CD14-positive monocyte (primary cell): ENCODE measurements at regions not wholly inside any gene's neighbourhood (a gene's known extent, or its start where the extent isn't known, plus 50 kb on each side); places are given as distances from the start of the nearest gene placed in this dataset.
A peak's percentile ranks its signal among the peaks of the same experiment; 100 is the strongest.

ENCODE experiments used
- DNase-seq, 3 donors: peaks; one replicate each; pipeline ENCODE4 v3.0.0-alpha.2; 2011 to 2022
- H2AFZ ChIP-seq: 2 replicates; pipeline ENCODE4 v1.6.0; 2012; ENCODE audit warnings: mild to moderate bottlenecking, low read depth, low read length, inconsistent platforms; ENCODE audit not compliant: insufficient read depth, poor library complexity, severe bottlenecking
- H3K27ac ChIP-seq, 2 donors: 1 replicate in 1 of 2; 2 replicates in 1 of 2; pipeline ENCODE4 v1.5.1; 2012 to 2013; ENCODE audit warnings: low read length in 2 of 2, control low read depth in 1 of 2, inconsistent platforms in 1 of 2, low read depth in 1 of 2, mild to moderate bottlenecking in 1 of 2
- H3K27me3 ChIP-seq, 2 donors: one replicate each; pipeline versions ENCODE4 v1.6.0 to v1.6.1; 2011 to 2013; ENCODE audit warnings: low read length in 2 of 2; ENCODE audit not compliant: control insufficient read depth in 2 of 2, insufficient read depth in 2 of 2
- H3K36me3 ChIP-seq, 2 donors: replicated peaks in 1 of 2; 1 replicate in 1 of 2; 2 replicates in 1 of 2; pipeline versions ENCODE4 v1.5.1 to v1.6.1; 2012 to 2013; ENCODE audit warnings: low read length in 2 of 2, control low read depth in 1 of 2, inconsistent platforms in 1 of 2, mild to moderate bottlenecking in 1 of 2; ENCODE audit not compliant: insufficient read depth in 2 of 2, control insufficient read depth in 1 of 2
- H3K4me1 ChIP-seq, 2 donors: 1 replicate in 1 of 2; 2 replicates in 1 of 2; pipeline versions ENCODE4 v1.5.1 to v1.6.1; 2012 to 2013; ENCODE audit warnings: low read length in 2 of 2, control low read depth in 1 of 2, inconsistent platforms in 1 of 2, mild to moderate bottlenecking in 1 of 2, moderate library complexity in 1 of 2; ENCODE audit not compliant: insufficient read depth in 2 of 2, control insufficient read depth in 1 of 2
- H3K4me2 ChIP-seq: replicated peaks from 2 replicates; pipeline ENCODE3; 2012; ENCODE audit warnings: low read length, moderate library complexity, mild to moderate bottlenecking; ENCODE audit not compliant: poor library complexity, severe bottlenecking; ENCODE audit errors: extremely low read depth
- H3K4me3 ChIP-seq, 3 experiments: fragments of 200-600 bp in 1 of 3; sonication (generic) in 1 of 3; replicated peaks in 1 of 3; 1 replicate in 2 of 3; 2 replicates in 1 of 3; pipeline ENCODE4 v1.5.1; 2011 to 2013; ENCODE audit warnings: low read length in 3 of 3, mild to moderate bottlenecking in 3 of 3, control low read depth in 2 of 3, low read depth in 2 of 3, inconsistent platforms in 1 of 3, moderate library complexity in 1 of 3
- H3K79me2 ChIP-seq: 2 replicates; pipeline ENCODE4 v1.6.0; 2012; ENCODE audit warnings: mild to moderate bottlenecking, control low read depth, inconsistent platforms, low read length, moderate library complexity; ENCODE audit not compliant: insufficient read depth
- H3K9ac ChIP-seq: 2 replicates; pipeline ENCODE4 v1.6.0; 2017; ENCODE audit warnings: low read length, mild to moderate bottlenecking; ENCODE audit not compliant: insufficient read depth, poor library complexity, severe bottlenecking
- H3K9me3 ChIP-seq, 2 donors: replicated peaks in 1 of 2; 1 replicate in 1 of 2; 2 replicates in 1 of 2; pipeline versions ENCODE4 v1.5.1 to v1.6.1; 2012 to 2013; ENCODE audit warnings: low read length in 2 of 2, control low read depth in 1 of 2; ENCODE audit not compliant: control insufficient read depth in 1 of 2, insufficient read depth in 1 of 2
- H4K20me1 ChIP-seq: 2 replicates; pipeline ENCODE4 v1.6.0; 2012; ENCODE audit warnings: mild to moderate bottlenecking, low read length, control low read depth, moderate library complexity; ENCODE audit not compliant: insufficient read depth
- H3K27ac Mint-ChIP-seq, 7 donors: one replicate each; pipeline ENCODE4 v1.8.0; 2020; ENCODE audit warnings: mild to moderate bottlenecking in 7 of 7, mixed read lengths in 7 of 7, moderate library complexity in 6 of 7, inconsistent platforms in 2 of 7
- H3K27me3 Mint-ChIP-seq, 3 donors: one replicate each; pipeline ENCODE4 v1.8.0; 2021 to 2022; ENCODE audit warnings: low read depth in 3 of 3, mild to moderate bottlenecking in 3 of 3, mixed read lengths in 3 of 3, moderate library complexity in 3 of 3, inconsistent platforms in 1 of 3
- H3K36me3 Mint-ChIP-seq, 2 donors: one replicate each; pipeline ENCODE4 v1.8.0; 2020; ENCODE audit warnings: mixed read lengths in 2 of 2, inconsistent platforms in 1 of 2, mild to moderate bottlenecking in 1 of 2
- H3K4me1 Mint-ChIP-seq: one replicate; pipeline ENCODE4 v1.8.0; 2020; ENCODE audit warnings: mild to moderate bottlenecking, mixed read lengths
- H3K4me3 Mint-ChIP-seq, 2 donors: one replicate each; pipeline ENCODE4 v1.8.0; 2020; ENCODE audit warnings: mild to moderate bottlenecking in 2 of 2, mixed read lengths in 2 of 2, moderate library complexity in 1 of 2
- H3K9me3 Mint-ChIP-seq, 7 donors: one replicate each; pipeline ENCODE4 v1.8.0; 2020 to 2022; ENCODE audit warnings: mixed read lengths in 7 of 7, mild to moderate bottlenecking in 6 of 7, moderate library complexity in 6 of 7, inconsistent platforms in 2 of 7
- CTCF ChIP-seq: fragments of 200-600 bp; IDR thresholded peaks from one replicate; pipeline ENCODE4 v1.8.0; 2022; ENCODE audit warnings: antibody characterized with exemption, mild to moderate bottlenecking
- WGBS: methylation state at CpG from one replicate; pipeline ENCODE4 v1.1.5; 2013; ENCODE audit warnings: missing lambda C conversion rate; ENCODE audit not compliant: insufficient coverage; 5-methylcytosine and 5-hydroxymethylcytosine counted together
- intact Hi-C, 2 donors: fragments of 100-400 bp; cut with micrococcal nuclease; formaldehyde crosslinking; loops; one replicate each; pipeline versions ENCODE4 v1.15.0 to v1.15.1; 2023

DNA sequence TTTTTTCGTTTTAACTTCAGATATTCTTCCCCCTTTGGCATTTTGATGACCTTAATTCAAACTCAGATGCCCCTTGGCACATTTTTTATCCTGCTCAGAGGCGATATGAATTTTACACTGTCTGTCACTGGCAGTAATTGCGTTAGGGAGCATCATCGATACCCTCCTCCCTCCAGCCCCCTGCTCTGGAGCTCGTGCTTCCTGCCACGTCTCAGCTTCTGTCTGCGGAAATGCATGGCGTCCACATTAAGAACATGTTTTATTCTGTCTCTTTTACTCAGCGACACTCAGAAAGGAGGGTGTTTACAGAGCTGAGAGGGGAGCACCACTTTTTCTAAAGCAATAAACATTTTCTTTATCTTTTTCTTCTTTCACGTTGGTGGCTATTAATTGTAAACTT, 254.2 kb downstream of the EBLN2 start:
- WGBS: 72% methylated on average over 3 of the region's 10 CpGs
- no peaks in the 10 kb centered on the region for H3K4me1 Mint-ChIP-seq
- TF ChIP-seq CTCF: no peak
- Histone ChIP-seq H3K9me3 (no peaks in the 10 kb centered on the region), H3K27ac (no peak overlapping the region), H2AFZ (no peak overlapping the region), H3K4me3 (no peak overlapping the region), H3K9ac (no peak overlapping the region), H3K4me2 (no peak overlapping the region), H3K27me3 (no peaks in the 10 kb centered on the region), H4K20me1 (no peaks in the 10 kb centered on the region), H3K4me1 (no peaks in the 10 kb centered on the region), H3K36me3 (no peaks in the 10 kb centered on the region), H3K79me2 (no peaks in the 10 kb centered on the region)
- H3K9me3 Mint-ChIP-seq: peaks cover 0 to 2% (median 0%) of the 10 kb centered on the region in 7 donors
- DNase-seq: no peak
- intact Hi-C loops: no loop called here
- H3K27ac Mint-ChIP-seq: peak overlapping the region in 1 of 7 donors; percentile 13
- H3K27me3 Mint-ChIP-seq: peaks cover 5 to 11% (median 6%) of the 10 kb centered on the region in 3 donors
- no peaks in the 10 kb centered on the region for H3K36me3 Mint-ChIP-seq
- H3K4me3 Mint-ChIP-seq: no peak overlapping the region

- no peaks in the 10 kb centered on the region for H3K36me3 ChIP-seq
- H3K27me3 ChIP-seq: no peaks in the 10 kb centered on the region
- Mint-ChIP-seq H3K9me3 (peaks cover 0 to 12% (median 5%) of the 10 kb centered on the region in 7 donors), H3K27me3 (peaks cover 5 to 9% (median 7%) of the 10 kb centered on the region in 3 donors), H3K27ac (no peak overlapping the region), H3K4me1 (no peaks in the 10 kb centered on the region), H3K36me3 (no peaks in the 10 kb centered on the region), H3K4me3 (no peak overlapping the region)
- H3K4me2 ChIP-seq: no peak overlapping the region
- H3K79me2 ChIP-seq: no peaks in the 10 kb centered on the region
- no peak overlapping the region for H3K4me3 ChIP-seq
- TF ChIP-seq CTCF: no peak
- H3K4me1 ChIP-seq: no peaks in the 10 kb centered on the region
- no peak for DNase-seq
- no peaks in the 10 kb centered on the region for H4K20me1 ChIP-seq
- intact Hi-C loops: no loop called here
- H3K9ac ChIP-seq: no peak overlapping the region
- 77% methylated on average over 4 of the region's 5 CpGs for WGBS
- no peak overlapping the region for H3K27ac ChIP-seq
- H3K9me3 ChIP-seq: peaks cover 0 to 4% of the 10 kb centered on the region in 2 donors
- no peak overlapping the region for H2AFZ ChIP-seq
Observed at GRCh38 chr3:73319179-73319769, 257.8 kb downstream of the EBLN2 start.
